ENCODE measurements at regions not wholly inside any gene's neighbourhood (a gene's known extent, or its start where the extent isn't known, plus 50 kb on each side); places are given as distances from the start of the nearest gene placed in this dataset.

- Histone ChIP-seq H2BK15ac (ENCODE audit: low read length) (no peak overlapping the region), H3K4me1 (replicated peaks in 1 of 4; ENCODE audit: control insufficient read depth in 3 of 4, insufficient read depth in 4 of 4, low read length in 3 of 4) (no peaks in the 10 kb centered on the region; a peak in 1 of 7 replicates), H4K8ac (ENCODE audit: extremely low read depth, insufficient read depth, low read length) (no peak overlapping the region), H2BK5ac (ENCODE audit: low read depth, low read length) (no peak overlapping the region), H2BK20ac (ENCODE audit: low read length) (no peak overlapping the region), H3K79me1 (ENCODE audit: low read depth, low read length) (no peaks in the 10 kb centered on the region), H2BK12ac (ENCODE audit: low read depth, low read length) (0 out of 2 replicates have a peak overlapping the region, but pooled peaks have one; percentile 1), H3K23me2 (ENCODE audit: low read depth, low read length) (no peaks in the 10 kb centered on the region), H3K9me3 (ENCODE audit: insufficient read depth in 2 of 2, low read depth in 1 of 2, low read length in 1 of 2) (no peaks in the 10 kb centered on the region), H3K4me3 (ENCODE audit: extremely low read depth in 1 of 4, insufficient read depth in 2 of 4, low read depth in 3 of 4, low read length in 4 of 4) (no peak overlapping the region), H3K56ac (replicated peaks; ENCODE audit: insufficient read length, low read depth, low read length) (no peak overlapping the region), H3K36me3 (ENCODE audit: control insufficient read depth in 2 of 4, insufficient read depth in 4 of 4, low read length in 3 of 4) (no peaks in the 10 kb centered on the region), H3K14ac (ENCODE audit: insufficient read length) (no peak overlapping the region), H3K18ac (ENCODE audit: extremely low read depth, low read length) (no peak overlapping the region), H2AK5ac (ENCODE audit: low read depth, low read length) (no peak overlapping the region), H4K20me1 (replicated peaks in 1 of 2; ENCODE audit: control insufficient read depth in 1 of 2, insufficient read depth in 2 of 2, low read length in 2 of 2) (no peaks in the 10 kb centered on the region), H4K5ac (ENCODE audit: insufficient read length, low read depth, low read length) (no peak overlapping the region), H4K91ac (replicated peaks; ENCODE audit: insufficient read length, low read length) (no peak overlapping the region), H3K79me2 (ENCODE audit: control insufficient read depth in 1 of 2, insufficient read depth in 2 of 2, low read length in 2 of 2) (no peaks in the 10 kb centered on the region), H3K23ac (ENCODE audit: insufficient read length) (no peak overlapping the region), H2AFZ (ENCODE audit: low read length) (no peak overlapping the region), H3K4ac (replicated peaks; ENCODE audit: insufficient read length, low read depth, low read length) (no peak overlapping the region), H3K9ac (replicated peaks in 1 of 4; ENCODE audit: extremely low read depth in 1 of 4, low read depth in 3 of 4, low read length in 3 of 4) (no peak overlapping the region), H3K27me3 (replicated peaks in 1 of 4; ENCODE audit: control insufficient read depth in 3 of 4, extremely low read depth in 1 of 4, insufficient read depth in 3 of 4, low read length in 3 of 4) (no peaks in the 10 kb centered on the region), H3K4me2 (ENCODE audit: insufficient read depth in 1 of 2, low read depth in 2 of 2, low read length in 2 of 2) (no peak overlapping the region), H2BK120ac (replicated peaks; ENCODE audit: low read depth, low read length) (no peak overlapping the region), H3K27ac (ENCODE audit: low read depth, low read length) (no peak overlapping the region)
- no peak for DNase-seq (ENCODE audit: low read depth in 1 of 2, low spot score in 2 of 2)
- WGBS, 2 experiments (ENCODE audit: extremely low coverage in 1 of 2, insufficient coverage in 1 of 2, insufficient read length in 1 of 2, insufficient replicate concordance in 2 of 2, low coverage in 1 of 2, low lambda C conversion rate in 2 of 2, missing lambda C conversion rate in 1 of 2): 93% methylated on average over 5 of the region's 5 CpGs; no CpG with 5 or more reads in 1 of the 2 experiments
- no peak for TF ChIP-seq HDAC6 (IDR thresholded peaks at IDR 0.05; ENCODE audit: low read depth, low read length)
- no peak for TF ChIP-seq EZH2 (IDR thresholded peaks at IDR 0.05; ENCODE audit: low read depth, low read length, severe bottlenecking)
- TF ChIP-seq CTCF (IDR thresholded peaks at IDR 0.05; ENCODE audit: control extremely low read depth in 1 of 3, insufficient read depth in 1 of 3, low read depth in 1 of 3, low read length in 3 of 3): no peak
- TF ChIP-seq USF2 (IDR thresholded peaks at IDR 0.05; ENCODE audit: low read length): no peak
- no peak for TF ChIP-seq ATF2 (IDR thresholded peaks at IDR 0.05; ENCODE audit: low read length)
- no peak for TF ChIP-seq CEBPB (IDR thresholded peaks at IDR 0.05; ENCODE audit: low read depth, low read length)
- TF ChIP-seq TEAD4 (IDR thresholded peaks at IDR 0.05; ENCODE audit: low read depth, low read length): no peak
- FAIRE-seq: no peak
- CTCF ChIA-PET (ENCODE audit: partially characterized antibody): interaction anchor here (0.5 to 1.6 kb wide), 14 partner anchors 8 to 1013 kb away, joined by 3 to 9 read pairs (median 3); no protein-coding TSS in a partner anchor
- POLR2A ChIA-PET (ENCODE audit: partially characterized antibody): interaction anchor here (1.3 kb wide), 1 partner anchor 398 kb away, joined by 3 read pairs; no protein-coding TSS in a partner anchor
Measured at GRCh38 chr2:221969830-221970144, 329.0 kb downstream of the PAX3 start.

Data from H1 (cell line).